GM21528 (cell line): ENCODE measurements at regions not wholly inside any gene's neighbourhood (a gene's known extent, or its start where the extent isn't known, plus 50 kb on each side); places are given as distances from the start of the nearest gene placed in this dataset.
"Not testable (repeated sequence)": the region's sequence is repeated elsewhere in the genome, so short reads cannot be mapped to it uniquely, and the experiment has no call there.

Source experiments
- ATAC-seq: cut with Tn5 transposase; IDR thresholded peaks from one replicate; pipeline ENCODE4 v1.9.1; 2021; ENCODE audit warnings: mild to moderate bottlenecking, moderate library complexity; ENCODE audit not compliant: unreplicated experiment, low FRiP score

GRCh38 chr2:121818546-121818945 is 63.1 kb downstream of the TSN start:
- ATAC-seq: no peak

- no peak for ATAC-seq
Measured at GRCh38 chr2:121819846-121820245, 64.4 kb downstream of the TSN start.

DNA sequence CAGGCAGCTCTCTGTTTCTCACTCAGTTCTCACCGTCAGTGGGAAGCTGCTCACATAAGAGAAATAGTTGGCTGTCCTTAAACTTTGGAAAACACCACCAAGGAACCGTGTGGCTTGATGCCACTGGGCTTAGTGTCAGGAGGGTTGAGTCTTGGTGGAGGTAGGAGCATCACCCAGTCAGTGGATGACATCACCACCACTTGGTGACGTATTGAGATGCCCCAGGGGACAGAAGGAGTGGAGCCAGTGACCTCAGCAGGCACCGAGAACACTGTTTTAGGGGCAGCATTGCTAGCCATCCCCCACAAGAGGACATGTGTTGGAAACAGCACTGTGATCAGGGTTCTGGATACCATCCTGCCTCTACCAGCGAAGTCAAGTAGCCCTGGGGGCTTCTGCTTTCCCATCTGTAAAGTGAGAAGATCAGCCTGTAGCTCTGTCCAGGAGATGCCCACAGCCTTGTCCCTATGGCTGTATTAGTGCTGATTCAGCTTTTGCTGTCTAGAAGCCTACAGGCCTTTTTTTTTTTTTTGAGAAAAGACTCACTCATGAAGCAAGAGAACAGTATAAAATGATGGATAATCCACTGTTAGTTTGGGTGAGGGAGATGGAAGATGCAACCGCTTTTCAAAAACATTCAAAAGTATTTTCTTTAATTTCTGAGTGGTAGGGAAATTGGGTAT is 66.2 kb downstream of the TSN start:
- ATAC-seq: no peak

- no peak for ATAC-seq
Measured at GRCh38 chr2:121824264-121824663, 68.8 kb downstream of the TSN start.

GRCh38 chr2:121825003-121825950 is 69.8 kb downstream of the TSN start:
- no peak for ATAC-seq

- no peak for ATAC-seq
Measured at GRCh38 chr2:121826036-121826435, 70.6 kb downstream of the TSN start.

- ATAC-seq: no peak
Measured at GRCh38 chr2:121828281-121828731, 72.9 kb downstream of the TSN start.

DNA sequence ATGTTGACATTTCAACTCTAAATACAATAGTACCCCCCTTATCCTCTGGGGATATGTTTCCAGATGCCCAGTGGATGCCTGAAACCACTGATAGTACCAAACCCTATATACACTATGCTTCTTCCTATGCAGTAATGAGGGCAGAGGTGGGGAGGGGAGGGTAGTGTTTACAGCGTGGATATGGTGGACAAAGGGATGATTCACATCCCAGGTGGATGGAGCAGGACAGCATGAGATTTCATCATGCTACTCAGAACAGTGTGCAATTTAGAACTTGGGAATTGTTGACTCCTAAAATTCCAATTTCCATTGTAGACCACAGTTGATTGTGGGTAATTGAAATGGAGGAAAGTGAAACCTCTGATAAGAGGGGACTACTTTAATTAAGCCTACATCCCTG is 75.4 kb downstream of the TSN start:
- ATAC-seq: no peak

GRCh38 chr2:121831841-121832240 is 76.4 kb downstream of the TSN start:
- no peak for ATAC-seq

DNA sequence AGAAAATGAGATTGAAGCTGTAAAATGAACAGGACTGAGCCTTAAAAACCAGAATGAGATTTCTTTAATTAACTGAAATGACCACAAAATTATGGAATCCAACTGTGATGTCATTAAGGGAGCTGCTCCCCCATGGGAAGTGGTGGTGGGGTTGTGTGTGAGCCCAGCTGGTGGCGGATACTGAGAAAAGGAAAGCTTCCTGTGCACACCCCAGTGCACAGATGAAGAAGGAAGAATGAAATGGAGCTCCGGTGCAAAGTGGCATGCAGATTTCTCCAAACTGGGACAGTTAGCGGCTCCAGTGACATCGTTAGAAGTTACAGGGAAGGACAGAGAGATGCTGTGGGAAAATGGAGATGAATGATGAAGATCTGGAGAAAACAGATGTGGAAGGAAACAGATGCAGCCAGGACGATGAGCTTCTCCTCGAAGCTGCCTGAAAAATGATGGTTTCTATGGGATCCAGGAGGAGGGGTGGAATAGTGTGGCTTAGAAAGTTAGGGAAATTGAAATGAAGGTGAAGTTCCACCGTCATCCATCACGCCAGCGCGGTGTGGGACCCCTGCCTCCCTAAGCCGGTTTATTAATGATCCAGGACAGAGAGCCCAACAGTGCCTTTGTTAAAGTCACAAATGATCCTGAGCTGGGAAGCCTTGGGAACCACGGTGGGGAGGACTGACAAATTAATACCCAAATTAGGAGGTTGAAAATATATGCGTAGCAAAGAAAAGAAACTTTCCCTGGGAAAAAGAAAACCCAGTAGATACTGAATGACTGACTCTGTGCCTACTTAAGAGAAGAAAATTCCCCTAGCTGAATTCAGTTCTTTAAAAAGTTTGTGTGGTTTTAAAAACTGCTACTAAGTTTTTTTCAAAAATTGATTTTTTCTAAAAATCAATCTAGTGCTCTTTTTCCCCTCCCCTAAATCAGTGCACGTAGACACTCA is 77.2 kb downstream of the TSN start:
- ATAC-seq: no peak

DNA sequence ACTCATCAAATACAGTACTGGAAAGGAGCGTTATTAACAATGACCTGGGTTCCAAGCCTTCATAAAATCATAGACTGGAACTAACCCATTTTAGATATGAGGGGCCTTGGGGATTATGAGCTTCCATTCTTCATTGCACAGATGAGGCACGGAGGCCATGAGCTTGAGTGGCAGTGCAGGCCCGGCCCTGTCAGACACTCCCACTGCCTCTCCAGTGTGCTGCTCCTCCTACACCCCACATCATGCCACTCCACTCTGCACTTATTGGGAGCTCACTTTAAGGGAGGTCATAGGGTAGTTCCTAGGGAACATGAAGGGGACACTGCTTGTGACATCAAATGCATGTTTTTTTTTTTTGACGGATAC is 77.9 kb downstream of the TSN start:
- no peak for ATAC-seq

DNA sequence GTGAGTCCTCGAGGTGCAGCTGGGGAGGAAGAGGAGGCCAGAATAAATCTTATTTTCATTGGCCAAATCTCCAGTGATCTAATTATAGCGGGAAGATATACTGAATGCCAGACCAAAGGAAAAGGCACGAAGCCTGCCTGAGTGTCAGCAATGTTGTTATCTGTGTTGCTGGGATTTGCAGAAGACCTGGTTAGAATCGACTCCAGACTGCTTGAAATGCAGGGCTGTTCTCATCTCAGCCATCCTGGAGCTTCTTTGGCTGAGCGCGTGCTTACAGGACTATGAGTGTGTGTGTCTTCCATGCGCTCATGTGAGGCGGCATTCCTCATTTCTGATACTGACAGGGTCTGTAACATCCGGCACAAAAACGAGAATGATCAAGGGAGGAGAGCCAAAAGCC is 81.2 kb downstream of the TSN start:
- ATAC-seq: no peak

DNA sequence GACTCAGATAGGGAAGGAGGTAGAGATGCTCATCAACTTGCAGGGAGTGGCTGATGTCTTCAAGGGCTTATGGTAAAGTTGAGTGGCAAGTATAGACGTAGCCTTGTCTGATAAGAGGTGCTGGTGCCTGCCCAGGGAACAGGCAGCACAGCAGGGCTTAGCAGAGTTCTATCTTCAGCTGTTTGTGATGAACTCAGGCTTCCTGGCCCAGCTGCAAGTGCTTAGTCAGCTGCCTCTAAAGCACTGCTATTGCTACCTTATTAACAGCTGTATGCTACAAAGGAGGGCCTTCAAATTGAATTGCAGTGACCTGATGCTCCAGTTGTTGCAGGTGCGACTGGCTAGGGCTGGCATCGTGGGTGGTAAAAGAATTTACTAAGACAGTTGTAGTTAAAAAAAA is 82.1 kb downstream of the TSN start:
- no peak for ATAC-seq

DNA sequence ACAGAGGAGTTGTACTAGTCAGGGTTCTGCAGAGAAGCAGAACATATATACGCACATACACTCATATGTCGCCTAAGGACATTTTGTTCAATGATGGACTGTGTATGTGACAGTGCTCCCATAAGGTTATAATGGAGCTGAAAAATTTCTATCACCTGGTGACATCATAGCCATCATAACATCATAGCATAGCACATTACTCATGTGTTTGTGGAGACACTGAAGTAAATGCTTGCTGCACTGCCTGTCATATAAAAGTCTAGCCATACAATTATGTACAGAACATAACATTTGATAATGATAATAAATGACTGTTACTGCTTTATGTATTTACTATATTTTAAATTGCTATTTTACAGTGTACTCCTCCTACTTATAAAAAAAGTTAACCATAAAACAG is 83.1 kb downstream of the TSN start:
- ATAC-seq: no peak

- no peak for ATAC-seq
Measured at GRCh38 chr2:121839584-121839983, 84.1 kb downstream of the TSN start.

GRCh38 chr2:121849236-121849635 is 93.8 kb downstream of the TSN start:
- no peak for ATAC-seq

GRCh38 chr2:121853149-121853548 is 97.7 kb downstream of the TSN start:
- not testable (repeated sequence) for ATAC-seq

DNA sequence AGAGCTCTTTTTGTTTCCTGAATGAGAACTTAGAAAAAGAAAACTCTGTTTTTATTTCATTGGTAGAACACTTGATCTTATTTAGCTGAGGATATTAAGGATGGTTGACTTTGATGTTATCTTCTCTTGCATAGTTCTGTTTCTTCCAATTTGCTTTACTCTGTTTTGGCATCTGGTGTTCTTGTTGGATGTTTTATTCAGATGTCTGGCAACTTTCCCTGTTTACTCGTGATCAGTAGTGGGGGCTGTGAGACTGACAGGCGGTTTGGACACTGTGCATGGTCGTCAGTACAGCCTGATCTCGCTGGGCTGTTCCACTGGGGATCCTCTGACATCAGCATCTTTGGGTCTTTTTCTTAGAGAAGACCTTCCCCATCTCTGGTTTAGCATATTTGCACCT is 100.1 kb downstream of the TSN start:
- ATAC-seq: no peak

GRCh38 chr2:121856360-121856759 is 100.9 kb downstream of the TSN start:
- no peak for ATAC-seq

DNA sequence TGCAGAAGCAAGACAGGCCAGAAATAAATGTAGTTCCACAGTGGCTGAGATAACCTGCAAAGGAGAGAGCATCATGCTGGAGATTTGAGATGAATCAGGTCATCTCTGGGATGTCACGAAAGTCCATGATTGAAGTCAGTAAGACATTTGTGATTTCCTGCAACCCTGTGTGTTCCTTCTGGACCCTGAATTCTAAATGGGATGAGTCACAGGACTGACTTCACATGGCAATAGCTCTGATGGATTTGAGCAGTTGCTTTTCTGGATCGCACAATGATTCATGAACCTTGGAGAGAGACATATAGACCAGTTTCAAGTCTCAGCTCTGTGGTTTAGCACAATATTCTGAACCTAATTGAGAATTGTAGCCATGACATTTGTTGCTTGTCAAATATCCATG is 102.9 kb downstream of the TSN start:
- no peak for ATAC-seq

DNA sequence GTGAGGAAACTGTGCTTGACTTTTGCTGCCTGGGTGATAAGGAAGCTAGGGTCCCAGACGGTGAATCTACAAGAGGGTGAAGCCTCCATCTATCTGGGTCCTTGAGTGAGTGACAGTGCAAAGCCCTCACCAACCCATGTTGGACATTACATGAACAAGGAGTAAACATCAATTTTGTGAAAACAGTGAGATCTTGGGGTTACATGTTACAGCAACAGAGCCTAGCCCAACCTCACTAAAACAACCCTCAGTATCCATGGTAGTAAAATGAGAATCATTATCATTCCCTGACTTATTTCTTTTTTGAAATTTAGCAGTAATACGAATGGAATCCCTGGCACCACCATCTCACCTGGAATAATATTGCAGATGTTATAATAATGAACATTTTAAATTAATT is 103.4 kb downstream of the TSN start:
- no peak for ATAC-seq
